Stimulated activated CD8-positive, alpha-beta memory T cell treated with anti-CD3 and anti-CD28 coated beads, Interleukin-7, amount 100 ng/mL, for 4 hours (primary cell): ENCODE measurements at regions not wholly inside any gene's neighbourhood (a gene's known extent, or its start where the extent isn't known, plus 50 kb on each side); places are given as distances from the start of the nearest gene placed in this dataset.
"Not testable (repeated sequence)": the region's sequence is repeated elsewhere in the genome, so short reads cannot be mapped to it uniquely, and the experiment has no call there.

Experiments used
- DNase-seq, 2 donors: peaks; one replicate each; pipeline ENCODE4 v3.0.0-alpha.2; 2020; ENCODE audit warnings: low read depth in 2 of 2

DNA sequence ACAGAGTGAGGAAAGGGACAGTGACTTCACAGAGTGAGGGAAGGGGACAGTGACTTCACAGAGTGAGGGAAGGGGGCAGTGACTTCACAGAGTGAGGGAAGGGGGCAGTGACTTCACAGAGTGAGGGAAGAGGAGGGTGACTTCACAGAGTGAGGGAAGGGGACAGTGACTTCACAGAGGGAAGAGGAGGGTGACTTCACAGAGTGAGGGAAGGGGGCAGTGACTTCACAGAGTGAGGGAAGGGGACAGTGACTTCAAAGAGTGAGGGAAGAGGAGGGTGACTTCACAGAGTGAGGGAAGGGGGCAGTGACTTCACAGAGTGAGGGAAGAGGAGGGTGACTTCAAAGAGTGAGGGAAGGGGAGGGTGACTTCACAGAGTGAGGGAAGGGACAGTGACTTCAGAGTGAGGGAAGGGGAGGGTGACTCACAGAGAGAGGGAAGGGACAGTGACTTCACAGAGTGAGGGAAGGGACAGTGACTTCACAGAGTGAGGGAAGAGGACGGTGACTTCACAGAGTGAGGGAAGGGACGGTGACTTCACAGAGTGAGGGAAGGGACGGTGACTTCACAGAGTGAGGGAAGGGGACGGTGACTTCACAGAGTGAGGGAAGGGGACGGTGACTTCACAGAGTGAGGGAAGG is 142.0 kb upstream of the PITRM1 start:
- not testable (repeated sequence) for DNase-seq

DNA sequence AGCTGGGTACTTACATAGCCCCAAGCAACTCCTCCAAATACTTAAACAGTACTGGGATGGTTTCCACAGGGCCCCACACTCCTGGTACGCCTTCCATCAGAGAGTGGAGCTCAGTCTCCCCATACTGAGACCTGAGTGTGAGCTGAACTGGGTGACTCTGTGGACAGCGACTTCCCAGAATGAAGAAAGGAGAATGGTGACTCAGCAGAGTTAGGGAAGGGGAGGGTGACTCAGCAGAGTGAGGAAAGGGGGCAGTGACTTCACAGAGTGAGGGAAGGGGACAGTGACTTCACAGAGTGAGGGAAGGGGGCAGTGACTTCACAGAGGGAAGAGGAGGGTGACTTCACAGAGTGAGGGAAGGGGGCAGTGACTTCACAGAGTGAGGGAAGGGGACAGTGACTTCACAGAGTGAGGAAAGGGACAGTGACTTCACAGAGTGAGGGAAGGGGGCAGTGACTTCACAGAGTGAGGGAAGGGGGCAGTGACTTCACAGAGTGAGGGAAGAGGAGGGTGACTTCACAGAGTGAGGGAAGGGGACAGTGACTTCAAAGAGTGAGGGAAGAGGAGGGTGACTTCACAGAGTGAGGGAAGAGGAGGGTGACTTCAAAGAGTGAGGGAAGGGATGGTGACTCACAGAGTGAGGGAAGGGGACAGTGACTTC is 141.3 kb upstream of the PITRM1 start:
- DNase-seq, result peak in 1 of 2 donors; percentile 15

DNA sequence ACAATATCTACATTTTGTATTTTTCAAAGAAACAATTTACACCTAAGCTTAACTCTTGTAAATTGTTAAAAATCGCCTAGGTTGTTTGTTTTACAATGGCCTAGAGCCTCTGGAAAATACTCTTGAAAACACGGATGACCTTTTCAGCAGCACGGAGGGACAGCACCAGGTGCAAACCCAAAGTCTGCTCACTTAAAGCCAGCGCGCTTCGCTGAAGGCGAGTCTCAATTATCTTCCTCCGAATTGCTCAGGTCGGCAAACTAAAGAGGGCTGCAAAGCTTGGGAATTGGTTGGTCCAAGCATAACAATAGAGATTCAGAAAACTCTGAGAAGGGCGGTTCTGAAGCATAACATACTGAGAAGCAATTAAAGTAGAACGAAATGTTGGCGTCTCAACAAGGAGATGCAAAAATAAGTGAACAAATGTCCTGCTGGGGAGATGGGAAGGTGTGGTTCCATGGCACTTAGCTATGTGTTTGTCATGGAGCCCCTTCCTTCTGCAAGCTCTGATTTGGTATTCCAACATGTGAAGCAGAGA is 139.9 kb upstream of the PITRM1 start:
- no peak for DNase-seq

- DNase-seq, result no peak
Measured at GRCh38 chr10:3310016-3310784, 137.6 kb upstream of the PITRM1 start.

DNA sequence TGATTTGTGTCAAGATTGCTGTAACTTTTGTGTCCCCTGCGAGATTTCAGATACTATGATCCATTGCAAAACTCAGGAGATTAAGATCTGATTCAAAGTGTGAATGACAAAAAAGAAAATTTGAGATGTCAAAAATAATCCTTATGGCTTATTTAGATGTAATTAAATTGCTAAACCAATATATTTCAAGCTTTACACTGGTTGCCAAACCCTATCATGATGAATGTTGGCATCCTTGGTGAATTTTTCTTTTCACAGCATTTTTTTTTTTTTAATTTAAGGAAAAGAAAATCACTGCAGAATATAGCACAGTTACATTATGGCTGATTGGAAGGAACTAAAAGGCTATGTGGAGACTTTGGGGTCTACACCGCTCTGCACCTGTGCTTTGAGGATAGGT is 133.5 kb upstream of the PITRM1 start:
- no peak for DNase-seq

GRCh38 chr10:3295582-3296151 is 123.1 kb upstream of the PITRM1 start:
- no peak for DNase-seq

DNA sequence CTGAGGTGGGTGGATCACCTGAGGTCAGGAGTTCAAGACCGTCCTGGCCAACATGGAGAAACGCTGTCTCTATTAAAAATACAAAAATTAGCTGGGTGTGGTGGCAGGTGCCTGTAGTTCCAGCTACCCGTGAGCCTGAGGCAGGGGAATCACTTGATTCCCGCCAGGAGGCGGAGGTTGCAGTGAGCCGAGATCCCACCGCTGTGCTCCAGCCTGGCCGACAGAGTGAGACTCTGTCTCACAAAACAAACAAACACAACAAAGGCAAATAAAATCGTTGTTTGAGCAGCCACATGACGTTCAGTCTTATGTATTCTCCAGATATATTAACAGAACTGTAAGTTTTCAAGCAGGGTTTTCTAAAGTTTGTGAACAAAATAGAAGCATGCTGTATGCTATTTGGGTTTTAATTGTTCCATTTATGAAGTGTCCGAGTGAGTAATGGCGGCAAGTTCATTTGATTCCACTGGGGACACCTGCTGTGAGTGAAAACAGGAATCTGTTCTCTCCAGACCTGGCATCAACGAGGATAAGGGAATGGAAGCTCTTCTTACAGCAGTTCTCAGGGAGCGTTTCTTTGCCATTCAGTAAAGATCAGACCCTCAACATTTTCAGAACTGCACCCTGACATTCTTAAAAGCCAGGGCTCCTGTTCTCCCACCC is 122.5 kb upstream of the PITRM1 start:
- DNase-seq, result no peak

- DNase-seq, result no peak
Measured at GRCh38 chr10:3293581-3294431, 121.2 kb upstream of the PITRM1 start.

- no peak for DNase-seq
Measured at GRCh38 chr10:3292636-3293035, 120.1 kb upstream of the PITRM1 start.

DNA sequence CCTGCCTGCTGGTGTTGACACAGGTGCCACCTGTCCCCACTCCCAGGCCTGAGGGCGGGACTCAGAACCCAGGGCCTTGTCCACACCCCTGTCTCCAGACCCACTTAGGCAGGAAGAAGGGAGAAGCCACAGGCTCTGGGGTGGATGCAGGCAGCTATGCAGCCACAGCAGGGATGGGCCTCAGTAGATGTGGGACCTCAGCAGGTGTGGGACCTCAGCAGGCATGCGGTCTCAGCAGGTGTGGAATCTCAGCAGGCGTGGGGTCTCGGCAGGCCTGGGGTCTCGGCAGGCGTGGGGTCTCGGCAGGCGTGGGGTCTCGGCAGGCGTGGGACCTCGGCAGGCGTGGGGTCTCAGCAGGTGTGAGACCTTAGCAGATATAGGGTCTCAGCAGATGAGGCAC is 118.0 kb upstream of the PITRM1 start:
- no peak for DNase-seq

DNA sequence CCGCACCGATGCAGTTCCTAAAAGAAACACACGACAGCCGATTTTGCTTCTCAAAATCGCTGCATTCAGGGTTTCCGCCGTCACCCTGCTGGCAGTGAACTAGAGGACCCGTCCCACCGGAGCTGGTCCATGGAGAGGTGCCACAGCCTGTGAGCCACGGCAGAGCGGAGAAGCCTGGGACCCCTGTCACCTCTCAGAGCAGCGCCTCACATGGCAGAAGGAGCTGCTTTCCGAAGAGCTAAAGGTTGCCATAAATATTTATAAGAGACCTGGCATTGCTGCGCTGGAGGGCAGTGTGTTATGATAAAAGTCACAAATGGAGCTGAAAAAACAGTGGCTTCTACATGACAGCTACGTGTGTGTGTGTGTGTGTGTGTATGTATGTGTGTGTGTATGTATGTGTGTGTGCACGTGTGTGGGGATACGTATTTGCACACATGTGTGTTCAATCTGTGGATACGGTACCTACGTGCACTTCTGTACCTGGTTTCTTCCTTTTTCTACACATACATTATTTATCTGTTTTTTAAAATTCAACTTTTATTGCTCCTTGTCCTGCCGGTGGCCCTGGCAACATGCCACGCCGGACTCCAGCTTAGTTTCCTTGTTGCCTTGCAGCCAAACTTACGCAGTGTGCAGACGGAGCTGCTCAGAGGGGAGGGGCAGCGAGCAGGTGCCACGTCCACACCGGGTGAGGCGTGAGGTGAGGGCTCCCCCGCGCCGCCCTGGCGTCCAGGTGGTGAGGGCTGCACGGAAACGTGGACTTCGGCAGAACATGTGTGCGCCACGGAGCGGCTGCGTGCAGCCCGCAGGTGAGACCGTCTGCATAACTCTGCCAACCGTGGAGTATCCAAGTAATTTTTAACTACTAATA is 115.2 kb upstream of the PITRM1 start:
- DNase-seq, result no peak

- no peak for DNase-seq
Measured at GRCh38 chr10:3282674-3283017, 110.1 kb upstream of the PITRM1 start.

DNA sequence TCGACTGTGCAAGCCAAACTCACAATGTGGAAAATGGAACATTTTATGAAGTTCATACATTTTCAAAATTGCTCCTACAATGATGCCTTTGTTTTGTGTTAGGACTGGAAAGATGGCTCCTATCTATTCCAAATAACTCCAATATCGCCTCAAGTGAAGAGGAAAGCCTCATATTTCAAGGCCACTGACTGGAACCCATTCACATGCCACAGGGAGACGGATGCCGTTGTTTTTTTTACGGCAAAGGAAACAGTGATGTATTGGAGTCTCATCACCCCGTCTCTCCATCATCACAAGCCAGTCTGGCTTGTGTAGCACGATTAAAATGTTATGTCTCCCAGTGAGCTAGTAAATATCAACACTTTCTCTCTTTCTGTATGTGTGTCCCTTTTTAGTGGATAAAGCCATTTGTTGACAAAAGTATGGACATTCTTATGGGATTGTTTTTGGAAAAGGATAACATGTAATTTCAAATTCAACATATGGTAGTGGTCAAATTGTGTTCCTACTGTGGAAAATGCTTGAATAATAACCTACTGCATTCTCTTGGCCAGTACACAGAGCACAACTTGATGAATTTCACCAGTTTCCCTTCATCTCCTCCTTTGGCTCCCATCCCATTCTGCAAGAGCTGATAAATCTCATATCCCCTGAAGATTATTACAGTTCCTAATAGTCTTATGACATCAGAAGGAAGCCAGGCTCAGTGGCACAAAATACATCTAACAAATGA is 109.5 kb upstream of the PITRM1 start:
- DNase-seq, result no peak

- DNase-seq, result no peak
Measured at GRCh38 chr10:3278771-3279170, 106.2 kb upstream of the PITRM1 start.

DNA sequence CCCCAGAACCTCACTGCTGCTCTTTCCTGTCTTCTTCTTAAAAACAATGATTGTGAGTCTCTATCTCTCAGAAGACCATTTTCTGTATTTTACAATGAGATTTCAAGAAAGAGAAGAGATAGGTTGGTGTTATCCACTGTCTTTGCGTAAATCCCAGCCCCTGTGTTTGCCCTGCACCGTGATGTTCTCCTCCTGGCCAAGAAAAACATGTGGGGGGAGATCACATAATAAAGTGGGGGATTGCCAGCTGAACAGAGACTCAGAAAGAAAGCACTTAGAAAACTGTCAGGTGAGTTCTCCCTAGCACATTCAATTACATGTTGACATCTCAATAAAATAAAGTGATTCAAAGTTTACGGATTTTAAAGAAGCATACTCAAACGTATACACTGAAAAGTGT is 105.0 kb upstream of the PITRM1 start:
- DNase-seq, result no peak

DNA sequence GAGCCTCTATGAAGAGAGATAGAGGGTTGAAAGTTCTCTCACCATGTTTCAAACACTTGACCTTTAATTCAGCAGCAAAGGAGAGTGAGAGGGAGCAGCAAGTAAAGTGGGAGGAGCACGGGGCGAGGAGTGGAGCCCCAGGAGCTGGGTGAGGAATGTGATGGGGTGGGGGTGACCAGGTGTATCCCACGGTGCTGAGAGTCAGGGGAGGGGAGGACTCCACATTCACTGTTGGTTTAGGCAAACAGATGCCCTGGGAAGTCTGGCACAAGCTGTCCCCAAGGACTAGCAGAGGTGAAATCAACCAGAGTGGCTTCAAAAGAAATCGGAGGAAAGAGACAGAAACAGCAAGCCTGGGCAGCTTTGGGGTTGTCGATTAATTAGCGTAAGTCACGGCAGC is 101.8 kb upstream of the PITRM1 start:
- no peak for DNase-seq

DNA sequence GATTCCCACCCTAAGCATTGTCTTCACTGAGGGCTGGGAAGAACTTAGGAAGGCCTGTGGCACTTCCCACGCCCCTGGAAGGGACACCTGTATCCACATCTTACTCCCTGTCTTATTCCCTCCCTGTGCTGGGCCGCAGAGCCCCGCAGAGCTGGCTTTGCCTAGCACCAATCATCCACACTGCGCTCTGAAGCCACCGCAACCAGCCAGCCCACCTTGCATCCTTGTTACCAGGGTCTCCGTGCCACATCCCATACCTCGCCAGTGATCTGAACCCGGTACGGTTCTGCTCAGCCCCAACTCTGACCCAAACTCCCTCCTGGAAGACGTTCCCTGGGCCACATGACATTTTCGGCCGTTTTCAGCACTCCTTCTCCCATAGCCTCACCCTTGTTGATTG is 101.4 kb upstream of the PITRM1 start:
- DNase-seq, result no peak

- DNase-seq, result no peak
Measured at GRCh38 chr10:3272300-3272699, 99.7 kb upstream of the PITRM1 start.

DNA sequence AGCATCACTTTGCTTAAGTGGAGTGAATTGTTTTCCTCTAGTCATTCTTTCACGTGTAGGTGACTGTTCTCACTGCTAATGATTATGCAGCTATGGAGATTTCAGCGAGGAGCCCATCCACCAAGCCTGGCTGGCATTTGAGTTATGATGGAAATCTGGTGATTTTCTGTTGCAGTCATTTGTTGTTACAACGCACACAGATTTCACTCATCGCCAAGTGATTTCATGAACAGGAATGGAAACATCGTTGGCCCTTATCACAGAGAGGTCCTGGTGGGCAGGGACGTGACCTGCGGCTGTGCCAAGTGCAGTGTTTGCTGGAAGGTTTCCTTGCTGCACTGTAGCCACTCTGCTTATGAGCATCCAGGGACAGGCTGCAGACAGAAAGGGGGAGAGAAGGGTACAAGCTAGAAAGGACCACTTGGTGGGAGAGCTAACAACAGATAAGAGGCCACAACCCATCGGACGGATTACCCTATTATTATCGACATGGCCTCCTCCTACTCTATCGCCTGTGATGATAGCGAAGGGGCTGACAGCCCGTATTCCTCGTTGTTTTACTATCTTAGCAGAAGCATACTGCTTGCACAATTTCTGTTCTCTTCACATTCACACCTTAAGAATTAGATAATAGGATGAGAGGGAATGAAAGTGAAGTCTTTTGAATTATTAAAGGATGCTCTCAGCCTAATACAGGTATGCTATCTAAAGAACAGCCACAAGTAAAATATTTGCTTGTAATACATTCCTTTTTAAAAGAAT is 99.0 kb upstream of the PITRM1 start:
- no peak for DNase-seq
